Neural cell (in vitro differentiated cells): ENCODE measurements at regions not wholly inside any gene's neighbourhood (a gene's known extent, or its start where the extent isn't known, plus 50 kb on each side); places are given as distances from the start of the nearest gene placed in this dataset.

ENCODE experiments used
- EZH2 ChIP-seq: fragments of 200-600, 300-800 bp; shearing (Covaris generic), sonication (generic); IDR thresholded peaks from 2 replicates; pipeline ENCODE4 v1.6.1; 2014; ENCODE audit warnings: antibody characterized with exemption, low read length, borderline replicate concordance, mild to moderate bottlenecking; ENCODE audit not compliant: insufficient read depth, poor library complexity, severe bottlenecking
- TAF1 ChIP-seq: IDR thresholded peaks from 2 replicates; pipeline ENCODE4 v1.6.1; 2012; ENCODE audit warnings: low read depth
- TF ChIP-seq, protein P1 (sequence below): fragments of 450-650 bp; IDR thresholded peaks from 2 replicates; pipeline ENCODE4 v1.5.1; 2014; ENCODE audit warnings: antibody characterized with exemption, mild to moderate bottlenecking, moderate library complexity; ENCODE audit not compliant: poor library complexity, severe bottlenecking

DNA sequence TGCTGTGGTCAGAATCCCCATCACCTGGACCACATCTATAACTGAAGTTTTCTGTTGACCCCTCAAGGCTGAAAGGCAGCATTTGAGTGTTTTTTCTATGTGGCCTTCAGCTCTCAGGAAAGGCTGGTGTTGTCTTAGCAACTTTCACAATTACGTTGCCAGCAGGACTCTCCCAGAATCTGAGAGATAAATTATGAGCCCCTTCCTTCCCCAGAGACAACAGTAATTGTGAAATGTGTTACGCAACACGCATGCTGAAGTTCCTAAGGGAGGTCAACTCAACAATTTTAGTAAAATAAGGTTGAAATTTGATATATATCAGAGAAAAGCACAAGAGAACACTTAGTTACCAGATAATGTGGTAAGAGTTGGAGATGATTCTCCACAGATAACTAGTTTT, 216.5 kb upstream of the SLC8A1 start:
- TF ChIP-seq, protein P1, sequence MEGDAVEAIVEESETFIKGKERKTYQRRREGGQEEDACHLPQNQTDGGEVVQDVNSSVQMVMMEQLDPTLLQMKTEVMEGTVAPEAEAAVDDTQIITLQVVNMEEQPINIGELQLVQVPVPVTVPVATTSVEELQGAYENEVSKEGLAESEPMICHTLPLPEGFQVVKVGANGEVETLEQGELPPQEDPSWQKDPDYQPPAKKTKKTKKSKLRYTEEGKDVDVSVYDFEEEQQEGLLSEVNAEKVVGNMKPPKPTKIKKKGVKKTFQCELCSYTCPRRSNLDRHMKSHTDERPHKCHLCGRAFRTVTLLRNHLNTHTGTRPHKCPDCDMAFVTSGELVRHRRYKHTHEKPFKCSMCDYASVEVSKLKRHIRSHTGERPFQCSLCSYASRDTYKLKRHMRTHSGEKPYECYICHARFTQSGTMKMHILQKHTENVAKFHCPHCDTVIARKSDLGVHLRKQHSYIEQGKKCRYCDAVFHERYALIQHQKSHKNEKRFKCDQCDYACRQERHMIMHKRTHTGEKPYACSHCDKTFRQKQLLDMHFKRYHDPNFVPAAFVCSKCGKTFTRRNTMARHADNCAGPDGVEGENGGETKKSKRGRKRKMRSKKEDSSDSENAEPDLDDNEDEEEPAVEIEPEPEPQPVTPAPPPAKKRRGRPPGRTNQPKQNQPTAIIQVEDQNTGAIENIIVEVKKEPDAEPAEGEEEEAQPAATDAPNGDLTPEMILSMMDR: no peak
- TF ChIP-seq EZH2: no peak
- no peak for TF ChIP-seq TAF1
